MM.1S (cell line): ENCODE measurements at regions not wholly inside any gene's neighbourhood (a gene's known extent, or its start where the extent isn't known, plus 50 kb on each side); places are given as distances from the start of the nearest gene placed in this dataset.

Experiments used
- DNase-seq: peaks from one replicate; pipeline ENCODE4 v3.0.0-alpha.2; 2015
- H2AFZ ChIP-seq: fragments of 300-600 bp; sonication (generic); 2 replicates; pipeline ENCODE4 v1.6.0; 2016; ENCODE audit warnings: antibody characterized with exemption, low read length
- H3F3A ChIP-seq: fragments of 300-600 bp; sonication (generic); 2 replicates; pipeline ENCODE4 v1.6.1; 2016; ENCODE audit warnings: mild to moderate bottlenecking, antibody characterized with exemption, low read length, moderate library complexity, mixed read lengths; ENCODE audit not compliant: insufficient read depth
- H3K27ac ChIP-seq: fragments of 300-600 bp; sonication (generic); 2 replicates; pipeline ENCODE4 v1.5.1; 2016; ENCODE audit warnings: mild to moderate bottlenecking, low read length
- H3K27me3 ChIP-seq: fragments of 300-600 bp; sonication (generic); replicated peaks from 2 replicates; pipeline ENCODE4 v1.6.0; 2016; ENCODE audit warnings: low read length; ENCODE audit not compliant: insufficient read depth
- H3K36me3 ChIP-seq: fragments of 300-600 bp; sonication (generic); replicated peaks from 2 replicates; pipeline ENCODE4 v1.6.1; 2016; ENCODE audit warnings: mild to moderate bottlenecking, low read length, mixed read lengths; ENCODE audit not compliant: insufficient read depth
- H3K4me1 ChIP-seq: fragments of 300-600 bp; sonication (generic); 2 replicates; pipeline ENCODE4 v1.6.1; 2016; ENCODE audit warnings: low read length, mixed read lengths
- H3K4me2 ChIP-seq: fragments of 300-600 bp; sonication (generic); 2 replicates; pipeline ENCODE4 v1.6.0; 2016; ENCODE audit warnings: low read depth, low read length
- H3K4me3 ChIP-seq: fragments of 300-600 bp; sonication (generic); 2 replicates; pipeline ENCODE4 v1.5.1; 2016; ENCODE audit warnings: low read length, mixed read lengths
- H3K79me2 ChIP-seq: fragments of 300-600 bp; sonication (generic); 2 replicates; pipeline ENCODE4 v1.6.1; 2016; ENCODE audit warnings: mixed run types, low read length, mixed read lengths
- H3K9ac ChIP-seq: fragments of 300-600 bp; sonication (generic); 2 replicates; pipeline ENCODE4 v1.6.1; 2016; ENCODE audit warnings: low read length, mixed read lengths
- H3K9me2 ChIP-seq: fragments of 300-600 bp; sonication (generic); replicated peaks from 2 replicates; pipeline ENCODE4 v1.6.1; 2016; ENCODE audit warnings: mild to moderate bottlenecking, low read length, mixed read lengths; ENCODE audit not compliant: insufficient read depth
- H3K9me3 ChIP-seq: fragments of 300-600 bp; sonication (generic); replicated peaks from 2 replicates; pipeline ENCODE4 v1.6.1; 2016; ENCODE audit warnings: mild to moderate bottlenecking, low read length, mixed read lengths; ENCODE audit not compliant: insufficient read depth
- H4K20me1 ChIP-seq: fragments of 300-600 bp; sonication (generic); 2 replicates; pipeline ENCODE4 v1.6.1; 2016; ENCODE audit warnings: mild to moderate bottlenecking, low read length, moderate library complexity, mixed read lengths; ENCODE audit not compliant: insufficient read depth
- CTCF ChIP-seq: fragments of 300-600 bp; sonication (generic); IDR thresholded peaks from 2 replicates; pipeline ENCODE4 v1.5.1; 2016; ENCODE audit warnings: antibody characterized with exemption, low read length, mixed read lengths
- EZH2 ChIP-seq: fragments of 300-600 bp; sonication (generic); optimal IDR thresholded peaks from 2 replicates; pipeline ENCODE3; 2017; ENCODE audit warnings: low read depth, mild to moderate bottlenecking, antibody characterized with exemption, low read length, mixed read lengths
- EZH2phosphoT487 ChIP-seq: fragments of 300-600 bp; sonication (generic); IDR thresholded peaks from 2 replicates; pipeline ENCODE4 v1.6.1; 2018; ENCODE audit warnings: antibody characterized with exemption, low read length

GRCh38 chr3:67883766-67884165, 229.4 kb upstream of the SUCLG2 start:
- no peak for TF ChIP-seq EZH2
- no peak for TF ChIP-seq CTCF
- no peak overlapping the region for H3K4me3 ChIP-seq
- peaks cover 3% of the 10 kb centered on the region; the same call in 1 of the 2 replicates for H3K4me1 ChIP-seq
- no peaks in the 10 kb centered on the region for H4K20me1 ChIP-seq
- H3K36me3 ChIP-seq, result no peaks in the 10 kb centered on the region
- no peaks in the 10 kb centered on the region for H3K79me2 ChIP-seq
- no peak overlapping the region for H3K9ac ChIP-seq
- no peak overlapping the region for H3K27ac ChIP-seq
- H3K9me2 ChIP-seq, result no peaks in the 10 kb centered on the region
- no peak overlapping the region for H3K4me2 ChIP-seq
- no peak overlapping the region for H2AFZ ChIP-seq
- DNase-seq, result no peak
- H3K27me3 ChIP-seq, result no peaks in the 10 kb centered on the region
- no peaks in the 10 kb centered on the region for H3F3A ChIP-seq
- H3K9me3 ChIP-seq, result no peaks in the 10 kb centered on the region

- H3K27ac ChIP-seq, result no peak overlapping the region
- DNase-seq, result no peak
- no peak overlapping the region for H3K4me2 ChIP-seq
- H3K9me2 ChIP-seq, result no peaks in the 10 kb centered on the region
- H3K27me3 ChIP-seq, result no peaks in the 10 kb centered on the region
- no peaks in the 10 kb centered on the region for H3K9me3 ChIP-seq
- H3K79me2 ChIP-seq, result no peaks in the 10 kb centered on the region
- no peak overlapping the region for H3K4me3 ChIP-seq
- H2AFZ ChIP-seq, result no peak overlapping the region
- TF ChIP-seq EZH2, result no peak
- TF ChIP-seq EZH2phosphoT487, result no peak
- TF ChIP-seq CTCF, result no peak
- no peak overlapping the region for H3K9ac ChIP-seq
- H4K20me1 ChIP-seq, result no peaks in the 10 kb centered on the region
- H3K4me1 ChIP-seq, result peaks cover 3% of the 10 kb centered on the region; the same call in 1 of the 2 replicates
- no peaks in the 10 kb centered on the region for H3K36me3 ChIP-seq
- H3F3A ChIP-seq, result no peaks in the 10 kb centered on the region
Observed at GRCh38 chr3:67882981-67883380, 228.6 kb upstream of the SUCLG2 start.

GRCh38 chr3:67876261-67876660, 221.8 kb upstream of the SUCLG2 start:
- H3K27me3 ChIP-seq, result no peaks in the 10 kb centered on the region
- H3K9me3 ChIP-seq, result no peaks in the 10 kb centered on the region
- H3K9ac ChIP-seq, result no peak overlapping the region
- H3K9me2 ChIP-seq, result no peaks in the 10 kb centered on the region; the same call in 1 of the 2 replicates
- H2AFZ ChIP-seq, result no peak overlapping the region
- DNase-seq, result no peak
- no peaks in the 10 kb centered on the region for H4K20me1 ChIP-seq
- no peak overlapping the region for H3K4me2 ChIP-seq
- no peaks in the 10 kb centered on the region for H3K36me3 ChIP-seq
- H3K79me2 ChIP-seq, result no peaks in the 10 kb centered on the region
- H3F3A ChIP-seq, result no peaks in the 10 kb centered on the region
- no peaks in the 10 kb centered on the region for H3K4me1 ChIP-seq
- TF ChIP-seq EZH2phosphoT487 (no peak), CTCF (no peak), EZH2 (no peak)
- no peak overlapping the region for H3K4me3 ChIP-seq
- H3K27ac ChIP-seq, result no peak overlapping the region
